Transverse colon (tissue), 4 donors: ENCODE measurements at regions not wholly inside any gene's neighbourhood (a gene's known extent, or its start where the extent isn't known, plus 50 kb on each side); places are given as distances from the start of the nearest gene placed in this dataset.

Experiments
- DNase-seq: peaks from one replicate; pipeline ENCODE4 v3.0.0-alpha.2; 2019
- H3K27ac ChIP-seq, 4 donors: fragments of 200-600 bp; sonication (generic); 2 replicates each; pipeline ENCODE4 v1.5.1; 2016 to 2018; ENCODE audit warnings: inconsistent platforms in 4 of 4
- H3K27me3 ChIP-seq: fragments of 200-600 bp; sonication (generic); 2 replicates; pipeline ENCODE4 v1.5.1; 2017; ENCODE audit warnings: inconsistent platforms
- H3K36me3 ChIP-seq, 4 donors: fragments of 200-600 bp; sonication (generic); 2 replicates each; pipeline ENCODE4 v1.5.1; 2017 to 2019; ENCODE audit warnings: inconsistent platforms in 4 of 4
- H3K4me1 ChIP-seq, 4 donors: fragments of 200-600 bp; sonication (generic); 2 replicates each; pipeline ENCODE4 v1.5.1; 2017 to 2020; ENCODE audit warnings: inconsistent platforms in 4 of 4
- H3K4me3 ChIP-seq, 4 donors: fragments of 200-600 bp; sonication (generic); 1 replicate in 1 of 4; 2 replicates in 3 of 4; pipeline versions ENCODE4 v1.5.1 to v1.6.1; 2017 to 2019; ENCODE audit warnings: inconsistent platforms in 4 of 4
- H3K9me3 ChIP-seq, 2 donors: fragments of 200-600 bp; sonication (generic); 2 replicates each; pipeline ENCODE4 v1.5.1; 2017 to 2019; ENCODE audit warnings: inconsistent platforms in 2 of 2
- CTCF ChIP-seq, 5 experiments: fragments of 200-600 bp in 3 of 5; fragments of 450-650 bp in 2 of 5; sonication (generic) in 3 of 5; IDR thresholded peaks; 1 replicate in 2 of 5; 2 replicates in 3 of 5; pipeline ENCODE4 v1.5.1; 2016 to 2017; ENCODE audit warnings: antibody characterized with exemption in 5 of 5, inconsistent platforms in 3 of 5, mild to moderate bottlenecking in 2 of 5, moderate library complexity in 1 of 5
- EP300 ChIP-seq: sonication (generic); formaldehyde crosslinking; IDR thresholded peaks from one replicate; pipeline ENCODE4 v1.6.1; 2017; ENCODE audit warnings: antibody characterized with exemption, low read depth
- POLR2A ChIP-seq: fragments of 450-650 bp; IDR thresholded peaks from one replicate; pipeline ENCODE4 v1.6.1; 2016; ENCODE audit warnings: antibody characterized with exemption, mild to moderate bottlenecking, moderate library complexity
- POLR2AphosphoS5 ChIP-seq, 3 donors: sonication (generic); formaldehyde crosslinking; IDR thresholded peaks; one replicate each; pipeline ENCODE4 v1.6.1; 2016; ENCODE audit warnings: antibody characterized with exemption in 3 of 3
- WGBS, 2 donors: methylation state at CpG; one replicate each; pipeline ENCODE4 v1.1.5; 2018; ENCODE audit warnings: low coverage in 1 of 2; 5-methylcytosine and 5-hydroxymethylcytosine counted together
- in situ Hi-C, 4 donors: fragments of 200-750 bp; cut with MboI; loops; one replicate each; pipeline versions ENCODE4 v1.15.0 to v1.15.1; 2017; ENCODE audit warnings: low sequenced_read_pairs in 3 of 4, low pct_ligation_motif_present in 1 of 4, low pct_unique_long_range_greater_than_20kb in 1 of 4
- intact Hi-C: fragments of 100-400 bp; cut with DNase I; formaldehyde crosslinking; loops from one replicate; pipeline ENCODE4 v1.15.1; 2023; ENCODE audit warnings: low total_unique reads

GRCh38 chr2:6487765-6488164, 377.9 kb downstream of the CMPK2 start:
- H3K36me3 ChIP-seq: no peaks in the 10 kb centered on the region
- in situ Hi-C loops: no loop called here
- H3K27me3 ChIP-seq: no peaks in the 10 kb centered on the region
- H3K4me1 ChIP-seq: no peaks in the 10 kb centered on the region
- no peak overlapping the region for H3K4me3 ChIP-seq
- H3K9me3 ChIP-seq: no peaks in the 10 kb centered on the region
- TF ChIP-seq POLR2AphosphoS5 (IDR thresholded peaks at IDR 0.05) (no peak), CTCF (IDR thresholded peaks at IDR 0.05) (no peak), EP300 (no peak), POLR2A (no peak)
- H3K27ac ChIP-seq: no peak overlapping the region
- WGBS, 2 donors: 59 to 90% methylated on average over 3 to 4 of the region's 4 CpGs
- intact Hi-C loops: no loop called here
- DNase-seq: no peak

GRCh38 chr2:6492573-6492972, 373.1 kb downstream of the CMPK2 start:
- H3K9me3 ChIP-seq: no peaks in the 10 kb centered on the region
- intact Hi-C loops (no loop called here), in situ Hi-C loops (no loop called here)
- DNase-seq: no peak
- H3K4me1 ChIP-seq: no peaks in the 10 kb centered on the region
- TF ChIP-seq POLR2AphosphoS5 (IDR thresholded peaks at IDR 0.05): no peak
- TF ChIP-seq EP300: no peak
- TF ChIP-seq CTCF (IDR thresholded peaks at IDR 0.05): no peak
- no peak for TF ChIP-seq POLR2A
- H3K27ac ChIP-seq: no peak overlapping the region
- no peak overlapping the region for H3K4me3 ChIP-seq
- no peaks in the 10 kb centered on the region for H3K36me3 ChIP-seq
- 29 to 80% methylated on average over 1 of the region's 1 CpG for WGBS, 2 donors
- H3K27me3 ChIP-seq: no peaks in the 10 kb centered on the region

GRCh38 chr2:6493266-6493665, 372.4 kb downstream of the CMPK2 start:
- in situ Hi-C loops: no loop called here
- TF ChIP-seq POLR2A: no peak
- no peak for TF ChIP-seq EP300
- no peak for TF ChIP-seq POLR2AphosphoS5 (IDR thresholded peaks at IDR 0.05)
- no peak for TF ChIP-seq CTCF (IDR thresholded peaks at IDR 0.05)
- 40 to 82% methylated on average over 1 to 4 of the region's 4 CpGs for WGBS, 2 donors
- Histone ChIP-seq H3K4me3 (no peak overlapping the region), H3K27ac (no peak overlapping the region), H3K36me3 (no peaks in the 10 kb centered on the region), H3K4me1 (no peaks in the 10 kb centered on the region), H3K9me3 (no peaks in the 10 kb centered on the region), H3K27me3 (no peaks in the 10 kb centered on the region)
- no peak for DNase-seq
- intact Hi-C loops: no loop called here

- Histone ChIP-seq H3K27me3 (no peaks in the 10 kb centered on the region), H3K27ac (no peak overlapping the region), H3K9me3 (no peaks in the 10 kb centered on the region), H3K4me3 (no peak overlapping the region), H3K36me3 (no peaks in the 10 kb centered on the region), H3K4me1 (no peaks in the 10 kb centered on the region)
- 68% methylated on average over 1 of the region's 1 CpG; no CpG with 5 or more reads in 1 of the 2 donors for WGBS, 2 donors
- TF ChIP-seq CTCF (IDR thresholded peaks at IDR 0.05): no peak
- no peak for TF ChIP-seq POLR2A
- TF ChIP-seq EP300: no peak
- TF ChIP-seq POLR2AphosphoS5 (IDR thresholded peaks at IDR 0.05): no peak
- in situ Hi-C loops: no loop called here
- intact Hi-C loops: no loop called here
- DNase-seq: no peak
These were observed 372.0 kb downstream of the CMPK2 start for GRCh38 chr2:6493669-6494068.
